HUES48 (cell line): ENCODE measurements at regions not wholly inside any gene's neighbourhood (a gene's known extent, or its start where the extent isn't known, plus 50 kb on each side); places are given as distances from the start of the nearest gene placed in this dataset.

Experiments
- H3K27ac ChIP-seq: one replicate; pipeline ENCODE4 v1.7.0; 2013; ENCODE audit warnings: low read depth, low read length, inconsistent platforms
- H3K27me3 ChIP-seq: 2 replicates; pipeline ENCODE4 v1.6.1; 2013; ENCODE audit warnings: mild to moderate bottlenecking, low read length; ENCODE audit not compliant: control insufficient read depth, insufficient read depth
- H3K36me3 ChIP-seq: 2 replicates; pipeline ENCODE4 v1.6.1; 2013; ENCODE audit warnings: low read length; ENCODE audit not compliant: control insufficient read depth, insufficient read depth
- H3K4me1 ChIP-seq: 2 replicates; pipeline ENCODE4 v1.6.1; 2013; ENCODE audit warnings: mild to moderate bottlenecking, low read length; ENCODE audit not compliant: control insufficient read depth, insufficient read depth
- H3K4me3 ChIP-seq: 2 replicates; pipeline ENCODE4 v1.5.1; 2013; ENCODE audit warnings: mild to moderate bottlenecking, low read depth, low read length
- H3K9ac ChIP-seq: 2 replicates; pipeline ENCODE4 v1.6.1; 2013; ENCODE audit warnings: mild to moderate bottlenecking, low read depth, low read length, moderate library complexity
- H3K9me3 ChIP-seq: 2 replicates; pipeline ENCODE4 v1.6.1; 2013; ENCODE audit warnings: low read length; ENCODE audit not compliant: control insufficient read depth, insufficient read depth

- no peaks in the 10 kb centered on the region for H3K9me3 ChIP-seq
These were observed 338.9 kb downstream of the DHX15 start for GRCh38 chr4:24245491-24245820.

GRCh38 chr4:24244663-24245490, 339.5 kb downstream of the DHX15 start:
- Histone ChIP-seq H3K9ac (no peak overlapping the region), H3K4me1 (peaks cover 21% of the 10 kb centered on the region), H3K9me3 (no peaks in the 10 kb centered on the region), H3K4me3 (no peak overlapping the region), H3K27ac (no peak overlapping the region), H3K27me3 (no peaks in the 10 kb centered on the region), H3K36me3 (no peaks in the 10 kb centered on the region)

More at GRCh38 chr4:24245491-24245820, 338.9 kb downstream of the DHX15 start:
- Histone ChIP-seq H3K27ac (no peak overlapping the region), H3K4me1 (peaks cover 21% of the 10 kb centered on the region), H3K36me3 (no peaks in the 10 kb centered on the region), H3K9ac (no peak overlapping the region), H3K27me3 (no peaks in the 10 kb centered on the region), H3K4me3 (no peak overlapping the region)

- no peaks in the 10 kb centered on the region for H3K9me3 ChIP-seq
- no peak overlapping the region for H3K27ac ChIP-seq
- H3K4me3 ChIP-seq = no peak overlapping the region
- H3K27me3 ChIP-seq = no peaks in the 10 kb centered on the region
- no peak overlapping the region for H3K9ac ChIP-seq
- peaks cover 21% of the 10 kb centered on the region for H3K4me1 ChIP-seq
- no peaks in the 10 kb centered on the region for H3K36me3 ChIP-seq
These were observed 340.7 kb downstream of the DHX15 start for GRCh38 chr4:24243641-24244040.

GRCh38 chr4:24241511-24241910, 342.8 kb downstream of the DHX15 start:
- no peaks in the 10 kb centered on the region for H3K27me3 ChIP-seq
- peaks cover 17% of the 10 kb centered on the region for H3K4me1 ChIP-seq
- H3K36me3 ChIP-seq = no peaks in the 10 kb centered on the region
- no peak overlapping the region for H3K9ac ChIP-seq
- H3K4me3 ChIP-seq = no peak overlapping the region
- no peaks in the 10 kb centered on the region for H3K9me3 ChIP-seq
- no peak overlapping the region for H3K27ac ChIP-seq

GRCh38 chr4:24240655-24241054, 343.7 kb downstream of the DHX15 start:
- Histone ChIP-seq H3K27me3 (no peaks in the 10 kb centered on the region), H3K4me3 (no peak overlapping the region), H3K4me1 (peaks cover 17% of the 10 kb centered on the region), H3K36me3 (no peaks in the 10 kb centered on the region), H3K9me3 (no peaks in the 10 kb centered on the region), H3K27ac (no peak overlapping the region), H3K9ac (no peak overlapping the region)

- Histone ChIP-seq H3K27ac (no peak overlapping the region), H3K9me3 (no peaks in the 10 kb centered on the region), H3K27me3 (no peaks in the 10 kb centered on the region), H3K4me1 (peaks cover 11% of the 10 kb centered on the region), H3K9ac (no peak overlapping the region), H3K36me3 (no peaks in the 10 kb centered on the region), H3K4me3 (no peak overlapping the region)
These were observed 346.6 kb downstream of the DHX15 start for GRCh38 chr4:24237709-24238108.

GRCh38 chr4:24236532-24236931, 346.7 kb upstream of the PPARGC1A start:
- Histone ChIP-seq H3K4me1 (peaks cover 12% of the 10 kb centered on the region), H3K27me3 (no peaks in the 10 kb centered on the region), H3K9ac (no peak overlapping the region), H3K4me3 (no peak overlapping the region), H3K27ac (no peak overlapping the region), H3K36me3 (no peaks in the 10 kb centered on the region), H3K9me3 (no peaks in the 10 kb centered on the region)

GRCh38 chr4:24236120-24236519, 346.3 kb upstream of the PPARGC1A start:
- Histone ChIP-seq H3K4me3 (no peak overlapping the region), H3K27ac (no peak overlapping the region), H3K27me3 (no peaks in the 10 kb centered on the region), H3K9ac (no peak overlapping the region), H3K36me3 (no peaks in the 10 kb centered on the region), H3K4me1 (peaks cover 10% of the 10 kb centered on the region), H3K9me3 (no peaks in the 10 kb centered on the region)

GRCh38 chr4:24235618-24236017, 345.8 kb upstream of the PPARGC1A start:
- no peaks in the 10 kb centered on the region for H3K27me3 ChIP-seq
- peaks cover 6% of the 10 kb centered on the region for H3K4me1 ChIP-seq
- H3K27ac ChIP-seq = no peak overlapping the region
- H3K36me3 ChIP-seq = no peaks in the 10 kb centered on the region
- H3K9me3 ChIP-seq = no peaks in the 10 kb centered on the region
- H3K9ac ChIP-seq = no peak overlapping the region
- H3K4me3 ChIP-seq = no peak overlapping the region

- Histone ChIP-seq H3K27me3 (no peaks in the 10 kb centered on the region), H3K27ac (no peak overlapping the region), H3K36me3 (no peaks in the 10 kb centered on the region), H3K9me3 (no peaks in the 10 kb centered on the region), H3K9ac (no peak overlapping the region), H3K4me1 (peaks cover 6% of the 10 kb centered on the region), H3K4me3 (no peak overlapping the region)
These were observed 344.5 kb upstream of the PPARGC1A start for GRCh38 chr4:24234288-24234848.

GRCh38 chr4:24230955-24231354, 341.1 kb upstream of the PPARGC1A start:
- Histone ChIP-seq H3K36me3 (no peaks in the 10 kb centered on the region), H3K27ac (no peak overlapping the region), H3K9ac (no peak overlapping the region), H3K4me3 (no peak overlapping the region), H3K27me3 (no peaks in the 10 kb centered on the region), H3K9me3 (no peaks in the 10 kb centered on the region), H3K4me1 (peaks cover 6% of the 10 kb centered on the region)
